ENCODE measurements at regions not wholly inside any gene's neighbourhood (a gene's known extent, or its start where the extent isn't known, plus 50 kb on each side); places are given as distances from the start of the nearest gene placed in this dataset.

- H3K4me3 Mint-ChIP-seq = no peak overlapping the region
- POLR2A ChIA-PET = no interaction called here
- H3K27ac Mint-ChIP-seq = no peak overlapping the region
- no peaks in the 10 kb centered on the region for H3K36me3 Mint-ChIP-seq
- DNase-seq = no peak
- no peaks in the 10 kb centered on the region for H3K9me3 Mint-ChIP-seq
- no peaks in the 10 kb centered on the region for H3K4me1 Mint-ChIP-seq (ENCODE audit: low read depth)
- intact Hi-C loops (cut with micrococcal nuclease) = no loop called here
- peaks cover 14% of the 10 kb centered on the region for H3K27me3 Mint-ChIP-seq
- CTCF ChIA-PET = no interaction called here
Measured at GRCh38 chr1:220370041-220370700, 97.9 kb upstream of the RAB3GAP2 start.

DNA sequence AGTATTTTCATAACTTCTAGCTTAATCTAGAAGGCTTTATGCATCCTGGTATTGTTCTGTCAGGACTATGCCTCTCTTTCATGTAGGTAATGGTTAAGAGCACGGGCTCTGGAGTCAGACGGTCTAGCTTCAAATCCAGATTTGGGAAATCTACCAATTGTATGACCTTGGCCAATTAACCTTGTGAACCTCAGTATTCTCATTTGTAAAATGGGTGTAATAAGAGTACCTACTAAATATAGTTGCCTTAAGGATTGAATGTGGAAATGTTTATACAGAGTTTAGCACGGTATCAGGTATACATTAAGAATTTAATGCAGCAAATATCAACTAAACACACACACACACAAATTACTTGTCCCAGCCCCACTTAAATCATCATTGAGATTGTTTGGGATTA, 97.3 kb upstream of the RAB3GAP2 start:
- no peaks in the 10 kb centered on the region for H3K36me3 Mint-ChIP-seq
- H3K27me3 Mint-ChIP-seq = peaks cover 18% of the 10 kb centered on the region
- H3K27ac Mint-ChIP-seq = no peak overlapping the region
- no peaks in the 10 kb centered on the region for H3K4me1 Mint-ChIP-seq (ENCODE audit: low read depth)
- DNase-seq = no peak
- H3K4me3 Mint-ChIP-seq = no peak overlapping the region
- CTCF ChIA-PET = no interaction called here
- no peaks in the 10 kb centered on the region for H3K9me3 Mint-ChIP-seq
- POLR2A ChIA-PET = no interaction called here
- intact Hi-C loops (cut with micrococcal nuclease) = no loop called here

DNA sequence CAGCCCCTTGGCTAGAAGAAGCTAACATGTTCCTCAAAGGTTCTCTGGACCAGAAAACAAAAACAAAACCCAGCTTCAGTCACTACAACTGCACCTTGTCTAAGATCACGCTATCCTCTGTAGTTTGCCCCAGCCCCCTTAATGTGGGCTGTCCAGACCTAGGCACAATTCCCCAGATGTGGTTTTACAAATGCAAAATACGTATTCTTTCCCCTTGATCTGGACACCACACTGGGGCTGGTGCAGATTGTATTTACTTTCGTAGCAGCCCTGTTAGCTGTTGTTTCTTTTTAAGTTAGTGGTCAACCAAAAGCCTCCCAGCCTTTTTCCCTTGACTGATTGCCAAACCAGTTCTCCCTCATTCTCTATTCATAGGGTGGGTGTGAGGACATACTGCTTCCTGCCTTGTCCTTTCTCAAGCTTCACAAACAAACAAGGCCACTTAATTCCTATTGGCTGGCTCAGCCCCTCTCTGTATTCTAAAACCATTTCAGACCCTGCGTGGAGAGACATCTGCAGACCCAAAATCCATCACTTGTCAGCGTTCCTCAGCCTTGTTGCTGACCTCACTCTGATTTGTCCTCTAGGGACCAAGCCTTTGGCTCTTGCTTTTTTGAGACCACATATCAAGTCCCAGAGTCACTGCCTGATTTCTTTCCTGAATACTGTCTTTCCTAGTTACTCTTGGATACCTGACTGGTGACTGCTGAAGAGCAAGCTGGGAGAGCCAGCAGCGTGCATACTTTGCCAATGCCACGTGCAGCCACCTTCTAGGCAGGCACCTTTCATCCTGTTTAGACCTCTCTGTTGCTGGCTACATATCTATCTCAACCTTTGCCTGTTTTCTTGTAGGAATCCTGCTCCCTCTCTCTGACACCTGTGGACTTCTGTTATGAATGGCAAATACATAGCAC, 96.4 kb upstream of the RAB3GAP2 start:
- DNase-seq = no peak
- intact Hi-C loops (cut with micrococcal nuclease) = no loop called here
- POLR2A ChIA-PET = no interaction called here
- Mint-ChIP-seq H3K36me3 (no peaks in the 10 kb centered on the region), H3K27ac (no peak overlapping the region), H3K4me3 (no peak overlapping the region), H3K27me3 (peaks cover 18% of the 10 kb centered on the region), H3K4me1 (ENCODE audit: low read depth) (no peaks in the 10 kb centered on the region), H3K9me3 (no peaks in the 10 kb centered on the region)
- CTCF ChIA-PET = no interaction called here

DNA sequence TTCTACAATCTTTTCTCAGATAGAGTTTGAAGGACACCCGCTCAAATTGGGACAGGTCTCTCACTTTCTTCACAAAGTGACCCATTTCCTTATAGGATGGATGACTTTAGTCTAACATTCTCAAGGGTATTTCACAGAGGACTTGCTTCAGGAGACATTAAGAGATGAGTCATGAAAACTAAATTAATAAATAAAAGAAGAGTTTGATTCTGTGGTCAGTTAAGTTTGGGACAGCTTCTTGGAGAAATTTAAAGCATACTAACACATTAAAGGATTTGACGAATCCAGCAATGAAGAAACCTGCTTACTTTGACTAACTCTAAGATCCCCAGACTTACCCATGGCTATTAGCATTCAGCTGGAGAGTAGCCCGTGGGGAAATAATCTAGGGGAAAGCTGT, 95.6 kb upstream of the RAB3GAP2 start:
- Mint-ChIP-seq H3K4me1 (ENCODE audit: low read depth) (no peaks in the 10 kb centered on the region), H3K4me3 (no peak overlapping the region), H3K36me3 (no peaks in the 10 kb centered on the region), H3K9me3 (no peaks in the 10 kb centered on the region), H3K27me3 (peaks cover 11% of the 10 kb centered on the region), H3K27ac (no peak overlapping the region)
- intact Hi-C loops (cut with micrococcal nuclease) = no loop called here
- POLR2A ChIA-PET = no interaction called here
- CTCF ChIA-PET = no interaction called here
- no peak for DNase-seq

GRCh38 chr1:220366269-220366668, 94.0 kb upstream of the RAB3GAP2 start:
- H3K4me3 Mint-ChIP-seq = no peak overlapping the region
- H3K27ac Mint-ChIP-seq = no peak overlapping the region
- no peak for DNase-seq
- H3K36me3 Mint-ChIP-seq = no peaks in the 10 kb centered on the region
- H3K4me1 Mint-ChIP-seq (ENCODE audit: low read depth) = no peaks in the 10 kb centered on the region
- no peaks in the 10 kb centered on the region for H3K9me3 Mint-ChIP-seq
- intact Hi-C loops (cut with micrococcal nuclease) = no loop called here
- CTCF ChIA-PET = interaction anchor here (1.0 kb wide), 1 partner anchor 409 kb away, joined by 3 read pairs; no protein-coding TSS in a partner anchor
- POLR2A ChIA-PET = no interaction called here
- H3K27me3 Mint-ChIP-seq = peaks cover 8% of the 10 kb centered on the region

GRCh38 chr1:220363196-220363837, 91.1 kb upstream of the RAB3GAP2 start:
- ChIA-PET CTCF (no interaction called here), POLR2A (no interaction called here)
- Mint-ChIP-seq H3K27ac (no peak overlapping the region), H3K4me1 (ENCODE audit: low read depth) (no peaks in the 10 kb centered on the region), H3K27me3 (peaks cover 8% of the 10 kb centered on the region), H3K9me3 (no peaks in the 10 kb centered on the region), H3K4me3 (no peak overlapping the region), H3K36me3 (no peaks in the 10 kb centered on the region)
- intact Hi-C loops (cut with micrococcal nuclease) = no loop called here
- DNase-seq = no peak

GRCh38 chr1:220356981-220357850, 85.0 kb upstream of the RAB3GAP2 start:
- no peak overlapping the region for H3K4me3 Mint-ChIP-seq
- ChIA-PET POLR2A (no interaction called here), CTCF (no interaction called here)
- no peaks in the 10 kb centered on the region for H3K27me3 Mint-ChIP-seq
- no peak overlapping the region for H3K27ac Mint-ChIP-seq
- no peaks in the 10 kb centered on the region for H3K9me3 Mint-ChIP-seq
- no peak for DNase-seq
- no peaks in the 10 kb centered on the region for H3K4me1 Mint-ChIP-seq (ENCODE audit: low read depth)
- no peaks in the 10 kb centered on the region for H3K36me3 Mint-ChIP-seq
- intact Hi-C loops (cut with micrococcal nuclease) = no loop called here

DNA sequence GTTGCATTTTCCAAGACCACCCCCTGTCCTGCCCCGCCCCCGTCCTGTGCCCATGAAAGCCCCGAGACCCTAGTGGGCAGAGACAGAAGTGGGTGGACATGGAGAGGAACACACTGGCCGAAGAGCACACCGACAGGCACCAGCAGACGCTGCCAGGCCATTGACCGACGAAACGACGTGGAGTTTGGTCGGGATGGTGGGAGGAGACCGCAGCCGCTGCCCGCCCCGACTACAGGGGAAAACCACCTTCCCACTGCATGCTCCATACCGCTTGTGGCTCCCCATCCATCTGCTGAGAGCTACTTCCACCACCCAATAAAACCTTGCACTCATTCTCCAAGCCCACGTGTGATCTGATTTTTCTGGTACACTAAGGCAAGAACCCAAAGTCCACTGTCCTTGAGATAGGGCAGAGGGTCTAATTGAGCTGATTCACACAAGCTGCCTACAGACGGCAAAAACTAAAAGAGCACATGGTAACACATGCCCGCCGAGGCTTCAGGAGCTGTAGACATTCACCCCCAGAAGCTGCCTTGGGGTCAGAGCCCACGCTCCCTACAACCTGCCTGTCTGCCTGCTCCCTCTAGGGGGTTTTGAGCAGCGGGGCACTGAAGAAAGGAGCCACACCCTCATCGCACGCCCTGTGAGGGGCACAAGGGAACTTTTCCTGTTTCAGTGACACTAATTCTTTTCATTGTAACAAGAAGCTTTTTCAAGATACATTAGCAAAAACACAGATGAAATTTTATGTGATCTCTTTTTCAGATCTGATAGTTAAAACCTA, 81.2 kb upstream of the RAB3GAP2 start:
- DNase-seq = no peak
- peaks cover 3% of the 10 kb centered on the region for H3K27me3 Mint-ChIP-seq
- intact Hi-C loops (cut with micrococcal nuclease) = no loop called here

DNA sequence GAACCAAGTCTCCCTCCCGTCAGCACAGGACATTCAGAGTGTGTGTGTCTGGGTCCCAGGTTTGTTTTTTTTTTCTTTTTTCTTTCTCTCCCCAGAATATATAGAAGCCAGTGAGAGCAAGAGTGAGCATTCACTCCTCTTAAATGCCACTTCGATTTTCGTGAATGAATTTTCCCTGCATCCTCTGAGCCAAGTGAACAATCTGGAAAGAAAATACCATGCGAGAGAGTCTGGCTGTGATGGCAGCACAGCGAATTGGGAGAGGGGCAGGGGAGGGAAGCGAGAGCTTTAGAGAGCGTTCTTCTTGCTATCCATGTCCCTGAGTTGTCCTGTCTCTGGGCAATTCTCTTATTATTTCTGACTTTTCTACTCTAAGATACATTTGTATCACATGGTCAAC, 76.0 kb upstream of the RAB3GAP2 start:
- no peak for DNase-seq
- Mint-ChIP-seq H3K36me3 (no peaks in the 10 kb centered on the region), H3K27me3 (peaks cover 3% of the 10 kb centered on the region), H3K27ac (no peak overlapping the region), H3K9me3 (no peaks in the 10 kb centered on the region), H3K4me1 (ENCODE audit: low read depth) (no peaks in the 10 kb centered on the region), H3K4me3 (no peak overlapping the region)
- ChIA-PET CTCF (no interaction called here), POLR2A (no interaction called here)
- intact Hi-C loops (cut with micrococcal nuclease) = no loop called here

More for the DNA sequence above, 81.2 kb upstream of the RAB3GAP2 start:
- H3K36me3 Mint-ChIP-seq = no peaks in the 10 kb centered on the region
- H3K27ac Mint-ChIP-seq = no peak overlapping the region
- no peak overlapping the region for H3K4me3 Mint-ChIP-seq
- POLR2A ChIA-PET = no interaction called here
- no peaks in the 10 kb centered on the region for H3K9me3 Mint-ChIP-seq
- CTCF ChIA-PET = no interaction called here
- H3K4me1 Mint-ChIP-seq (ENCODE audit: low read depth) = no peaks in the 10 kb centered on the region

GRCh38 chr1:220347654-220348175, 75.5 kb upstream of the RAB3GAP2 start:
- intact Hi-C loops (cut with micrococcal nuclease) = no loop called here
- POLR2A ChIA-PET = no interaction called here
- Mint-ChIP-seq H3K4me1 (ENCODE audit: low read depth) (no peaks in the 10 kb centered on the region), H3K27ac (no peak overlapping the region), H3K9me3 (no peaks in the 10 kb centered on the region), H3K36me3 (no peaks in the 10 kb centered on the region), H3K27me3 (peaks cover 3% of the 10 kb centered on the region), H3K4me3 (no peak overlapping the region)
- CTCF ChIA-PET = no interaction called here
- no peak for DNase-seq

- intact Hi-C loops (cut with micrococcal nuclease) = no loop called here
- Mint-ChIP-seq H3K36me3 (no peaks in the 10 kb centered on the region), H3K27ac (no peak overlapping the region), H3K9me3 (no peaks in the 10 kb centered on the region), H3K4me3 (no peak overlapping the region), H3K27me3 (peaks cover 1% of the 10 kb centered on the region), H3K4me1 (ENCODE audit: low read depth) (no peaks in the 10 kb centered on the region)
- CTCF ChIA-PET = no interaction called here
- DNase-seq = no peak
- POLR2A ChIA-PET = interaction anchor here (0.6 kb wide), 1 partner anchor 68 kb away, joined by 3 read pairs; no protein-coding TSS in a partner anchor
Measured at GRCh38 chr1:220344745-220345144, 72.5 kb upstream of the RAB3GAP2 start.

All from activated CD4-positive, alpha-beta memory T cell treated with anti-CD3 and anti-CD28 coated beads for 36 hours (primary cell).